GM12873 (cell line): ENCODE measurements at regions not wholly inside any gene's neighbourhood (a gene's known extent, or its start where the extent isn't known, plus 50 kb on each side); places are given as distances from the start of the nearest gene placed in this dataset.

Experiments
- CTCF ChIP-seq: IDR thresholded peaks from 2 replicates; pipeline ENCODE4 v1.5.1; 2012; ENCODE audit warnings: low read depth, mild to moderate bottlenecking, moderate library complexity, low read length, control low read depth; ENCODE audit not compliant: insufficient read depth; ENCODE audit errors: missing control alignments

GRCh38 chr5:20476016-20476415, 488.0 kb upstream of the CDH18 start:
- TF ChIP-seq CTCF = no peak

GRCh38 chr5:20470997-20471396, 483.0 kb upstream of the CDH18 start:
- TF ChIP-seq CTCF = no peak

- TF ChIP-seq CTCF = no peak
Measured at GRCh38 chr5:20469792-20470191, 481.8 kb upstream of the CDH18 start.

DNA sequence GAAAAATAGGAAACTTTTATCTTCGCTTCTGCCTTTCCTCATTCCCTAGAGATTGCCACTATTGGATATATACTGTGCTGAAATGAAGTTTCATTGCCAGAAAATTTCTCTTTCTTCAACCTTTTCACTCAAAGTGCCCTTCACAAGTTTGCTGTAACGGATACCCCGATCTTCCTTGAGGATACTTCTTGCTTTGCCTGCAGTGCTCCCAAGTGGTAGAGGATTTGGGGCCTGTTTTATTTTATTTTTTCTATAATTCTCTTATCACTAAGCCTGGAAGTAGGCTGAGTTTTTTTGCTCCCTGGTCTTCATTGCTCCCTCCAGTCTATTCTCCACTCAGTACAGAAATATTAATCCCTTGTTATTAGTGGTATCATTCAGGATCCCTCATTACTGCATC, 481.4 kb upstream of the CDH18 start:
- TF ChIP-seq CTCF = no peak

DNA sequence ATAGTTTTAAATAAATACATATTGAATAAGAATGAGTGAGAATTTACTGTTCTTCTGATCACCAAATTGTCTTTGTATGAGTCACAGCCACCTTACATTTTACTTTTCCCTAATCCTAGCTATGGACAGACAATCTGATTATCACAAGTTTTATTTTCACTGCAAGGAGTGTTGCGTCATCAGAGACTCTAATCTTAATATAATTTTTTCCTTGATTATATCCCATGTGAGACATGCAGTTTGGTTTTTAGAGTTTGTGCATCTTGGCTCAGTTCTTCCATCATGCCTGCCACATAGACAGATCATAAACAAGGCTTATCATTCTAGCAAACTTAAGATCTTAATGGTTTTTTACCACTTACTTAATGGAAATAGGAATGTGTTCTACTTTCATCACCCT, 478.5 kb upstream of the CDH18 start:
- no peak for TF ChIP-seq CTCF

DNA sequence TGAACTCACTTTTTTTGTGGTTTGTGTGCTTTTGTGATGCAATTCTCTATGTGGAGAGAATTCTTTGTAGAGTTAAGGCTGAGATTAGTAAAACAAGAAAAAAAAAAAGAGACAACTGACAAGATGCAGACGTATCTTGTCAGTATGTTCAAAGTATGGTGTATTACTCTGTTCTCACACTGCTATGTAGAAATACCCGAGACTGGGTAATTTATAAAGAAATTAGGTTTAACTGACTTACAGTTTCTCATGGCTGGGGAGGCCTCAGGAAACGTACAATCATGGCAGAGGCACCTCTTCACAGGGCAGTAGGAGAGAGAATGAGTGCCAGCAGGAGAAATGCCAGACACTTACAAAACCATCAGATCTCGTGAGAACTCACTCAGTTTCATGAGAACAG, 475.2 kb upstream of the CDH18 start:
- TF ChIP-seq CTCF = no peak

DNA sequence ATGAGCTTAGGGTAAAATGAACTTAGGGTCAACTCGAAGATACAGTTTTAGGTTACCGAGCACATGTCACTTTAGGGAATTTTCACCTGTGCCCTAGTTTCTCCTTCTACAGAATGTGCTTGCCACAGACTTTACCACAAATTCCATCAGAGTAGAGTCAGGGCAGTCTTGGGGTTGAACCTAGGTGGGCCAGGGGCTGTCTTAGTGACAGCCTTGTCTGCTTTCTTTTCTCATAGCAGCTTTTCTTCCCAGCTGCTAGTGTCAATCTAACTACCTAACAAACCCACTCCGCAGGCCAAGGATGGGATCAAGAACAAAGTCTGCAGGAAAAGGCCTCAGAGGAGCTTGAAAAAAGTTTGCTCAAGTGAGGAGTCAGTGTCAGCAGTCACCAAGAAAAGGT, 458.1 kb upstream of the CDH18 start:
- no peak for TF ChIP-seq CTCF
